HepG2 (cell line): ENCODE measurements at regions not wholly inside any gene's neighbourhood (a gene's known extent, or its start where the extent isn't known, plus 50 kb on each side); places are given as distances from the start of the nearest gene placed in this dataset.

Experiments
- CC2D1A ChIP-seq: sonication (generic); formaldehyde crosslinking; IDR thresholded peaks from 2 replicates; pipeline ENCODE4 v1.8.1; 2023; ENCODE audit warnings: mild to moderate bottlenecking, missing genetic modification reagents
- GPBP1L1 ChIP-seq: sonication (generic); formaldehyde crosslinking; IDR thresholded peaks from 2 replicates; pipeline ENCODE4 v1.5.0; 2020; ENCODE audit warnings: mild to moderate bottlenecking, missing genetic modification reagents
- HNRNPL ChIP-seq: fragments of 200-400 bp; formaldehyde crosslinking; IDR thresholded peaks from 2 replicates; pipeline ENCODE4 v1.6.1; 2017; ENCODE audit warnings: mild to moderate bottlenecking, low read depth, low read length
- KMT2B ChIP-seq: IDR thresholded peaks from 2 replicates; pipeline ENCODE4 v1.6.1; 2016; ENCODE audit warnings: missing genetic modification reagents, missing compliant biosample characterization
- PRMT3 ChIP-seq: sonication (generic); formaldehyde crosslinking; IDR thresholded peaks from 2 replicates; pipeline ENCODE4 v1.8.1; 2022; ENCODE audit warnings: low read depth, mild to moderate bottlenecking, moderate library complexity, missing genetic modification reagents, borderline replicate concordance
- SMAD3 ChIP-seq: sonication (generic); formaldehyde crosslinking; IDR thresholded peaks from 2 replicates; pipeline ENCODE4 v1.4.0; 2020; ENCODE audit warnings: missing genetic modification reagents
- SP5 ChIP-seq: IDR thresholded peaks from 2 replicates; pipeline ENCODE4 v1.6.1; 2016; ENCODE audit warnings: low read depth, borderline replicate concordance
- TRIM24 ChIP-seq: sonication (generic); formaldehyde crosslinking; IDR thresholded peaks from 2 replicates; pipeline ENCODE4 v1.8.0; 2022; ENCODE audit warnings: mild to moderate bottlenecking, missing genetic modification reagents
- ZBTB10 ChIP-seq: sonication (generic); formaldehyde crosslinking; IDR thresholded peaks from 2 replicates; pipeline ENCODE4 v1.4.0; 2020; ENCODE audit warnings: missing genetic modification reagents, borderline replicate concordance
- ZBTB7B ChIP-seq: sonication (generic); formaldehyde crosslinking; IDR thresholded peaks from 2 replicates; pipeline ENCODE4 v1.4.0; 2020; ENCODE audit warnings: missing genetic modification reagents
- ZNF180 ChIP-seq: sonication (generic); formaldehyde crosslinking; IDR thresholded peaks from 2 replicates; pipeline ENCODE4 v1.4.0; 2020; ENCODE audit warnings: low read depth, missing genetic modification reagents, borderline replicate concordance
- ZNF234 ChIP-seq: sonication (generic); formaldehyde crosslinking; conservative IDR thresholded peaks from 2 replicates; pipeline ENCODE4 v1.5.1; 2020; ENCODE audit warnings: mild to moderate bottlenecking, missing genetic modification reagents
- ZNF235 ChIP-seq: sonication (generic); formaldehyde crosslinking; IDR thresholded peaks from 2 replicates; pipeline ENCODE4 v1.8.1; 2023; ENCODE audit warnings: mild to moderate bottlenecking, missing genetic modification reagents, borderline replicate concordance
- ZNF24 ChIP-seq: fragments of 450-650 bp; IDR thresholded peaks from 2 replicates; pipeline ENCODE4 v1.6.1; 2017; ENCODE audit warnings: antibody characterized with exemption, mild to moderate bottlenecking
- ZNF274 ChIP-seq: sonication (generic); formaldehyde crosslinking; IDR thresholded peaks from 2 replicates; pipeline ENCODE4 v1.5.1; 2020; ENCODE audit warnings: mild to moderate bottlenecking, missing genetic modification reagents
- ZNF282 ChIP-seq: fragments of 450-650 bp; IDR thresholded peaks from 2 replicates; pipeline ENCODE4 v1.6.1; 2018; ENCODE audit not compliant: partially characterized antibody
- ZNF350 ChIP-seq: sonication (generic); formaldehyde crosslinking; IDR thresholded peaks from 2 replicates; pipeline ENCODE4 v1.4.0; 2020; ENCODE audit warnings: mild to moderate bottlenecking, low read depth, missing genetic modification reagents, borderline replicate concordance
- ZNF430 ChIP-seq: sonication (generic); formaldehyde crosslinking; IDR thresholded peaks from 2 replicates; pipeline ENCODE4 v1.9.0; 2021; ENCODE audit warnings: mild to moderate bottlenecking, missing genetic modification reagents
- ZNF761 ChIP-seq: sonication (generic); formaldehyde crosslinking; conservative IDR thresholded peaks from 2 replicates; pipeline ENCODE4 v1.4.0; 2020; ENCODE audit warnings: mild to moderate bottlenecking, missing genetic modification reagents
- ZNF770 ChIP-seq: sonication (generic); formaldehyde crosslinking; IDR thresholded peaks from 2 replicates; pipeline ENCODE4 v1.5.0; 2020; ENCODE audit warnings: mild to moderate bottlenecking, missing genetic modification reagents
- ZNF879 ChIP-seq: sonication (generic); formaldehyde crosslinking; IDR thresholded peaks from 2 replicates; pipeline ENCODE4 v1.8.1; 2023; ENCODE audit warnings: missing genetic modification reagents
- ZSCAN20 ChIP-seq: sonication (generic); formaldehyde crosslinking; IDR thresholded peaks from 2 replicates; pipeline ENCODE4 v1.4.0; 2020; ENCODE audit warnings: missing genetic modification reagents, mild to moderate bottlenecking, borderline replicate concordance
- ZSCAN5A ChIP-seq: sonication (generic); formaldehyde crosslinking; IDR thresholded peaks from 2 replicates; pipeline ENCODE4 v1.8.0; 2022; ENCODE audit warnings: mild to moderate bottlenecking, missing genetic modification reagents, borderline replicate concordance

DNA sequence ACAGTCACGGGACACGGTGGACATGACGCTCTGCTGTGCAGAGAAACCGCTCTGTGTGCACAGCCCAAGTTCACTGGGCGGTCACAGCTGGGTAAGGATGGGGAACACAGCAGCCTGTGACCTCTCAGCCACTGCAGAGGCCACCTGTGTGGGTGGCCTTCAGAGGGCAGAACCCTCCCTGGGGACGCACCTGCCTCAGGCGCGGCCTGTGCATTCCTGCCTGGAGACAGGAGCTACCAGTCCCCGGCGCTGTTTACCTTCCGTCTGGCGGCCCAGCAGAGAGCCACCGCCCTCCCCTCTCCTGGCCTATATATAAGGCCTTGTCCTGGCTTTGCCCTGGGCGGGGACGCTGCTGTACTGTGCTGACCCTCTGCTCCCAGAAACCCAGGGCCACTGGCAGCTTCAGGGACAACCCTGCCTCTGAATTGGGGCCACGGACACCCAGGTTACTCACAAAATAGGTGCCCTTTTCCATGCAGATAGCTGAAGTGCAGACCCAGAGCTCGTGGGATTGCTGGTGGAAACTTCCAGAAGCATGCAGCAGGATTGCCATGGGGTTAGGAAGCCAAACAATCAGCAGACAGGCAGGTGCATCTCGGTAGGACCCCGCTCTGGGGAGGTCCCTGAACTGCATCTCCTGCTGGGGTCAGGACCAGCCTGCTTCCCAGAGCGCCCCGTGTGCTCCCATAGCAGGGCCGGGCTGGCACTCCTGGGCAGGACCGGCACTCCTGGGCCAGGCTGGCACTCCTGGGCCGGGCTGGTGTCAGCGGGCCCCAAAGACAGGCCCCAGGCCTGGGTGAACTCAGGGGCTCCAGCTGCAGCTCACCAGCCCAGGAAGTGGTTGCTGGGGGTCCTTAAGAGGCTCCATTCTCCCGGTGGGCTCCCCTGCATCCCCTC lies 83.6 kb downstream of the SIK1 start (continued):
- TF ChIP-seq ZNF770 (no peak), SMAD3 (no peak), ZSCAN5A (no peak), ZNF235 (CRISPR knock-in tag) (no peak), SP5 (peak; percentile 70), ZNF234 (CRISPR knock-in tag) (no peak), PRMT3 (CRISPR knock-in tag) (no peak), ZBTB10 (peak; percentile 44; the same call in 1 of the 2 replicates), GPBP1L1 (no peak), HNRNPL (peak; percentile 84), ZNF761 (CRISPR knock-in tag) (peak; percentile 75; the same call in 1 of the 2 replicates), ZNF430 (CRISPR knock-in tag) (no peak), ZBTB7B (CRISPR knock-in tag) (peak; percentile 93), ZNF24 (no peak), ZSCAN20 (CRISPR knock-in tag) (no peak), ZNF282 (no peak), ZNF879 (CRISPR knock-in tag) (no peak), ZNF180 (CRISPR knock-in tag) (no peak), KMT2B (no peak; the same call in 1 of the 2 replicates), CC2D1A (CRISPR knock-in tag) (no peak), ZNF350 (no peak), ZNF274 (CRISPR knock-in tag) (peak; percentile 27; the same call in 1 of the 2 replicates), TRIM24 (CRISPR knock-in tag) (no peak)
